Heart right ventricle (tissue), 16 donors: ENCODE measurements at regions not wholly inside any gene's neighbourhood (a gene's known extent, or its start where the extent isn't known, plus 50 kb on each side); places are given as distances from the start of the nearest gene placed in this dataset.

Source experiments
- ATAC-seq, 8 donors: fragments of 200-7000 bp; cut with Tn5 transposase; one replicate each; pipeline ENCODE4 v1.9.1; 2020; ENCODE audit warnings: mild to moderate bottlenecking in 8 of 8, moderate library complexity in 8 of 8, moderate number of reproducible peaks in 1 of 8
- DNase-seq, 2 donors: peaks; one replicate each; pipeline ENCODE4 v3.0.0-alpha.2; 2020
- H3K27ac ChIP-seq, 10 donors: fragments of 200-600 bp; sonication (generic) in 2 of 10; one replicate each; pipeline versions ENCODE4 v1.5.0 to v1.8.0; 2020 to 2022; ENCODE audit warnings: mild to moderate bottlenecking in 3 of 10
- H3K27me3 ChIP-seq, 7 donors: fragments of 200-600 bp; one replicate each; pipeline ENCODE4 v1.8.0; 2021 to 2022; ENCODE audit warnings: mild to moderate bottlenecking in 2 of 7
- H3K36me3 ChIP-seq, 9 donors: fragments of 200-600 bp; sonication (generic) in 1 of 9; one replicate each; pipeline versions ENCODE4 v1.5.0 to v1.8.0; 2020 to 2022; ENCODE audit warnings: mild to moderate bottlenecking in 2 of 9
- H3K4me1 ChIP-seq, 9 donors: fragments of 200-600 bp; sonication (generic) in 1 of 9; one replicate each; pipeline versions ENCODE4 v1.5.0 to v1.8.0; 2020 to 2022; ENCODE audit warnings: mild to moderate bottlenecking in 4 of 9
- H3K4me3 ChIP-seq, 10 donors: fragments of 200-600 bp; sonication (generic) in 2 of 10; one replicate each; pipeline versions ENCODE4 v1.5.0 to v1.8.0; 2020 to 2022; ENCODE audit warnings: mild to moderate bottlenecking in 7 of 10, moderate library complexity in 2 of 10
- H3K9me3 ChIP-seq, 11 donors: fragments of 200-600 bp in 10 of 11; sonication (generic) in 2 of 11; one replicate each; pipeline versions ENCODE4 v1.5.0 to v1.8.0; 2013 to 2022; ENCODE audit warnings: mild to moderate bottlenecking in 2 of 11, control low read depth in 1 of 11, moderate library complexity in 1 of 11
- CTCF ChIP-seq, 9 donors: fragments of 200-600 bp; sonication (generic) in 2 of 9; IDR thresholded peaks; one replicate each; pipeline versions ENCODE4 v1.5.0 to v1.8.0; 2021 to 2022; ENCODE audit warnings: antibody characterized with exemption in 9 of 9, mild to moderate bottlenecking in 5 of 9, moderate library complexity in 1 of 9
- WGBS, 2 donors: extraction: QIAGEN DNeasy Blood & Tissue Kit; methylation state at CpG; one replicate each; pipeline ENCODE4 v1.1.7; 2013; ENCODE audit warnings: inconsistent platforms in 1 of 2; 5-methylcytosine and 5-hydroxymethylcytosine counted together
- intact Hi-C, 10 donors: fragments of 100-400 bp; cut with DNase I; formaldehyde crosslinking; loops; one replicate each; pipeline versions ENCODE4 v1.11.1 to v1.14.2; 2022
- donor health status: Arrhythmogenic right ventricular cardiomyopathy.
- donor health status: ischemic (EF 13 %, LVEDD 7.1; RV severe dilation, severe dysfunction).
- donor health status: healthy with polysubstance abuse.
- donor health status: DM: no; HTN: yes; CAD: no.
- donor health status: DM: no; HTN: no; CAD: no.
- donor health status: ischemic (EF 25% LVEDD 6.9; RV normal size, moderate dysfunction).
- donor health status: ischemic (EF 25% LVEDD 5.7; RV mildly dilated, moderate dysfunction).
- donor health status: healthy.
- donor health status: DM: yes; HTN: yes; CAD: no.
- donor health status: Ischemic cardiomyopathy.
- donor health status: ischemic (EF 35%, LVEDD 5.7; RV mildly dilated, moderate dysfunction).
- donor health status: nonischemic (EF 11% LVEDD 7.7; RV severe dilation, severe dysfunction).
- donor health status: DM: yes; HTN: yes; CAD: no.
- donor health status: PGD.
- donor health status: ischemic (EF 29% LVEDD 5.4; RV normal size, mild dysfunction).
- donor health status: nonischemic (EF 23%, LVEDD 6.1; RV moderate dilation, normal function).

- Histone ChIP-seq H3K27ac (peak overlapping the region in 8 of 10 donors; percentile 4 to 75 (median 54)), H3K4me1 (peaks cover 3 to 55% (median 9%) of the 10 kb centered on the region in 9 donors)
- intact Hi-C loops: loop anchor here in 1 of 10 donors (10.0 kb wide), 1 partner anchor 197 kb away; the partner anchor contains the start of gene CELF2
These were observed 200.1 kb upstream of the CELF2 start for GRCh38 chr10:10817609-10818008.

GRCh38 chr10:10818082-10818481 is 199.6 kb upstream of the CELF2 start:
- peaks cover 6 to 60% (median 9%) of the 10 kb centered on the region in 9 donors for H3K4me1 ChIP-seq
- TF ChIP-seq CTCF (IDR thresholded peaks at IDR 0.05): no peak
- no peaks in the 10 kb centered on the region for H3K36me3 ChIP-seq
- intact Hi-C loops: loop anchor here in 1 of 10 donors (10.0 kb wide), 1 partner anchor 197 kb away; the partner anchor contains the start of gene CELF2
- no peak overlapping the region for H3K4me3 ChIP-seq
- H3K27me3 ChIP-seq: no peaks in the 10 kb centered on the region
- 65 to 67% methylated on average over 2 of the region's 2 CpGs for WGBS, 2 donors
- ATAC-seq (peak; percentile 56 to 86 (median 82)), DNase-seq (no peak)
- H3K9me3 ChIP-seq: no peaks in the 10 kb centered on the region
- peak overlapping the region in 8 of 10 donors; percentile 4 to 75 (median 54) for H3K27ac ChIP-seq

More at GRCh38 chr10:10817609-10818008, 200.1 kb upstream of the CELF2 start:
- DNase-seq (no peak), ATAC-seq (no peak)
- no peaks in the 10 kb centered on the region for H3K9me3 ChIP-seq
- no peak for TF ChIP-seq CTCF (IDR thresholded peaks at IDR 0.05)
- H3K27me3 ChIP-seq: no peaks in the 10 kb centered on the region
- H3K4me3 ChIP-seq: no peak overlapping the region
- WGBS, 2 donors: 76 to 77% methylated on average over 5 of the region's 5 CpGs
- no peaks in the 10 kb centered on the region for H3K36me3 ChIP-seq

- TF ChIP-seq CTCF (IDR thresholded peaks at IDR 0.05): no peak
- H3K27ac ChIP-seq: peak overlapping the region in 7 of 10 donors; percentile 3 to 75 (median 56)
- intact Hi-C loops: loop anchor here in 1 of 10 donors (10.0 kb wide), 1 partner anchor 195 kb away; the partner anchor contains the start of gene CELF2
- H3K4me3 ChIP-seq: no peak overlapping the region
- H3K4me1 ChIP-seq: peaks cover 7 to 62% (median 18%) of the 10 kb centered on the region in 9 donors
- peak in 1 of 8 donors; percentile 20 for ATAC-seq
- DNase-seq: no peak
- 52 to 53% methylated on average over 7 of the region's 7 CpGs for WGBS, 2 donors
- H3K27me3 ChIP-seq: no peaks in the 10 kb centered on the region
- no peaks in the 10 kb centered on the region for H3K36me3 ChIP-seq
- no peaks in the 10 kb centered on the region for H3K9me3 ChIP-seq
These were observed 198.3 kb upstream of the CELF2 start for GRCh38 chr10:10819206-10819856.

- Histone ChIP-seq H3K27me3 (no peaks in the 10 kb centered on the region), H3K4me3 (no peak overlapping the region), H3K4me1 (peaks cover 7 to 67% (median 28%) of the 10 kb centered on the region in 9 donors), H3K27ac (peak overlapping the region in 7 of 10 donors; percentile 29 to 86 (median 77)), H3K9me3 (no peaks in the 10 kb centered on the region), H3K36me3 (no peaks in the 10 kb centered on the region)
- DNase-seq (no peak), ATAC-seq (no peak)
- 37 to 48% methylated on average over 6 of the region's 6 CpGs for WGBS, 2 donors
- intact Hi-C loops: loop anchor here in 4 of 10 donors (5.0 to 10.0 kb wide), 5 partner anchors 50 to 443 kb away; no protein-coding TSS in a partner anchor
- TF ChIP-seq CTCF (IDR thresholded peaks at IDR 0.05): no peak
These were observed 195.7 kb upstream of the CELF2 start for GRCh38 chr10:10821926-10822325.
